ENCODE measurements at regions not wholly inside any gene's neighbourhood (a gene's known extent, or its start where the extent isn't known, plus 50 kb on each side); places are given as distances from the start of the nearest gene placed in this dataset.

GRCh38 chr2:215882689-215883088, 130.7 kb downstream of the MREG start:
- TF ChIP-seq CTCF (IDR thresholded peaks at IDR 0.05; ENCODE audit: control insufficient read depth, extremely low read depth, insufficient read depth) = no peak
- no peak overlapping the region for H3K4me3 ChIP-seq (ENCODE audit: low read depth, low read length)
- no peak for DNase-seq (ENCODE audit: low read depth)

GRCh38 chr2:215881582-215881981, 131.8 kb downstream of the MREG start:
- H3K4me3 ChIP-seq (ENCODE audit: low read depth, low read length) = no peak overlapping the region
- TF ChIP-seq CTCF (IDR thresholded peaks at IDR 0.05; ENCODE audit: control insufficient read depth, extremely low read depth, insufficient read depth) = no peak
- no peak for DNase-seq (ENCODE audit: low read depth)

GRCh38 chr2:215880970-215881369, 132.4 kb downstream of the MREG start:
- TF ChIP-seq CTCF (IDR thresholded peaks at IDR 0.05; ENCODE audit: control insufficient read depth, extremely low read depth, insufficient read depth) = no peak
- no peak overlapping the region for H3K4me3 ChIP-seq (ENCODE audit: low read depth, low read length)
- no peak for DNase-seq (ENCODE audit: low read depth)

GRCh38 chr2:215879977-215880940, 133.1 kb downstream of the MREG start:
- H3K4me3 ChIP-seq (ENCODE audit: low read depth, low read length) = no peak overlapping the region
- no peak for TF ChIP-seq CTCF (IDR thresholded peaks at IDR 0.05; ENCODE audit: control insufficient read depth, extremely low read depth, insufficient read depth)
- no peak for DNase-seq (ENCODE audit: low read depth)

GRCh38 chr2:215879331-215879730, 134.0 kb downstream of the MREG start:
- no peak overlapping the region for H3K4me3 ChIP-seq (ENCODE audit: low read depth, low read length)
- no peak for DNase-seq (ENCODE audit: low read depth)
- no peak for TF ChIP-seq CTCF (IDR thresholded peaks at IDR 0.05; ENCODE audit: control insufficient read depth, extremely low read depth, insufficient read depth)

GRCh38 chr2:215878476-215879063, 134.8 kb downstream of the MREG start:
- H3K4me3 ChIP-seq (ENCODE audit: low read depth, low read length) = no peak overlapping the region
- DNase-seq (ENCODE audit: low read depth) = no peak
- no peak for TF ChIP-seq CTCF (IDR thresholded peaks at IDR 0.05; ENCODE audit: control insufficient read depth, extremely low read depth, insufficient read depth)
